HG03095 (cell line): ENCODE measurements at regions not wholly inside any gene's neighbourhood (a gene's known extent, or its start where the extent isn't known, plus 50 kb on each side); places are given as distances from the start of the nearest gene placed in this dataset.

ENCODE experiments used
- ATAC-seq: cut with Tn5 transposase; IDR thresholded peaks from one replicate; pipeline ENCODE4 v1.9.1; 2021; ENCODE audit warnings: moderate library complexity; ENCODE audit not compliant: unreplicated experiment

GRCh38 chr4:71923070-71923469 lies 108.7 kb upstream of the NPFFR2 start:
- no peak for ATAC-seq

GRCh38 chr4:71930459-71930858 lies 101.3 kb upstream of the NPFFR2 start:
- ATAC-seq: no peak

GRCh38 chr4:71932941-71933340 lies 98.9 kb upstream of the NPFFR2 start:
- ATAC-seq: no peak

GRCh38 chr4:71938776-71939175 lies 93.0 kb upstream of the NPFFR2 start:
- ATAC-seq: no peak

- ATAC-seq: no peak
These were observed 90.8 kb upstream of the NPFFR2 start for GRCh38 chr4:71941001-71941400.

GRCh38 chr4:71944956-71945355 lies 86.8 kb upstream of the NPFFR2 start:
- ATAC-seq: no peak

GRCh38 chr4:71945791-71946190 lies 86.0 kb upstream of the NPFFR2 start:
- ATAC-seq: no peak

GRCh38 chr4:71958978-71959377 lies 72.8 kb upstream of the NPFFR2 start:
- no peak for ATAC-seq

- ATAC-seq: no peak
These were observed 69.1 kb upstream of the NPFFR2 start for GRCh38 chr4:71962622-71963264.

- no peak for ATAC-seq
These were observed 57.1 kb upstream of the NPFFR2 start for GRCh38 chr4:71974681-71975080.

- no peak for ATAC-seq
These were observed 55.3 kb upstream of the NPFFR2 start for GRCh38 chr4:71976523-71976922.

GRCh38 chr4:71978210-71978835 lies 53.5 kb upstream of the NPFFR2 start:
- no peak for ATAC-seq

GRCh38 chr4:71980976-71981375 lies 50.8 kb upstream of the NPFFR2 start:
- ATAC-seq: no peak
